ENCODE measurements at regions not wholly inside any gene's neighbourhood (a gene's known extent, or its start where the extent isn't known, plus 50 kb on each side); places are given as distances from the start of the nearest gene placed in this dataset.

DNA sequence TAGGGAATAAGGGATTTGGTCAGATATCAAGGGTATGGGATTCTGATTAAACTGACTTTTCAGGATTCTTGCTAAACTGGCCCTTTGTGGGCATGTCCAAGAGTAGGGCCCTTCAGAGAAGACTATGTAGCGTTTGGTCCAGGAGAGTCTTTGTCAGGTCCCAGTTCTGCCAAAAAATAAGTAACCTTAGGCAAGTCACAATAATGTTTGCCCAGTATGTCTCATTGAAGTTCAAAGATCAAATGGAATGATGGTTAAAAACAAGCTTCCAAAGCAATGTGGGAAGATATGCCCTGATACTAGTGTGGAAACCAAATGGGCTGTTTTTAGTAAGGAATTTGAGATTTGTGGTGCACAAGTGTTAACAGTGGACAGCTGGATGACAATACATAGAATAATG, 454.4 kb downstream of the WDR72 start:
- DNase-seq (ENCODE audit: low spot score) = no peak

DNA sequence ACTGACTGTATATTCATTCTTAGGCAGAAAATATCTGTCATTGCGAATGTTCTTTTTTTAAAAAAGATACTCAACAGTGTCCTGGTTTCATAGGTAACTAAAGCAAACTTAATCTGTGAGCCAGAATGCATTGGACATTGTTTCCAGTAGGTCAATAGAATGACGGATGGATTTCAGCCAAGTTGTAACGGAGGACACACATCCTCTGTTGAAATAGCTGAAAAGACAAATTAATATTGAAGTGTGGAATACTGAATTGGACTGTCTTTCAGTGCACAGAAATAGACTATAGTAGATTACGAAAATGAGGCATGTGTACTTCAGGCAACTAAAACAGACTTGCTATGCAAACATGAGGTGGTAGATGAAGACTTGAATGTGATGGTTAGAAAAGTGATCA, 461.6 kb downstream of the WDR72 start:
- no peak for DNase-seq (ENCODE audit: low spot score)

- DNase-seq (ENCODE audit: low spot score) = no peak
Observed at GRCh38 chr15:53296603-53297002, 462.9 kb downstream of the WDR72 start.

- DNase-seq (ENCODE audit: low spot score) = no peak
Observed at GRCh38 chr15:53295574-53295973, 463.9 kb downstream of the WDR72 start.

DNA sequence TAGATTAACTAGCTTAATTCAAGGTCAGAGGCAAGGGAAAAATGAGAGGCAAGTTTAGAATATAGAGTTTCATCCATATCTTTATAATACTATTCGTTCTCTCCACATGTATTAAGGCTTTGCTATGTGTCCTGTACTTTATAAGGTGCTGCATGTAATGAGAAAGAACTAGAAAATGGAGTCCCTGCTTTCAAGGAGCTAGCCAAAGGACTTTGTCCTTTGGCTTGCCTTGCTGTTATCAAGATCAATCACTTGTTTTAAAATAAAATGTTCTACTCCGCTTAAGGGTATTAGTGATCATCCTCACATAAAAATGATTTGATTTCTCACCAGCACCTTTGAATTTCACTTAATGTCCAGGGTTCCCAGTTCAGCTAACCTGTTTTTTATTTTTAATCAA, 470.9 kb downstream of the WDR72 start:
- no peak for DNase-seq (ENCODE audit: low spot score)

DNA sequence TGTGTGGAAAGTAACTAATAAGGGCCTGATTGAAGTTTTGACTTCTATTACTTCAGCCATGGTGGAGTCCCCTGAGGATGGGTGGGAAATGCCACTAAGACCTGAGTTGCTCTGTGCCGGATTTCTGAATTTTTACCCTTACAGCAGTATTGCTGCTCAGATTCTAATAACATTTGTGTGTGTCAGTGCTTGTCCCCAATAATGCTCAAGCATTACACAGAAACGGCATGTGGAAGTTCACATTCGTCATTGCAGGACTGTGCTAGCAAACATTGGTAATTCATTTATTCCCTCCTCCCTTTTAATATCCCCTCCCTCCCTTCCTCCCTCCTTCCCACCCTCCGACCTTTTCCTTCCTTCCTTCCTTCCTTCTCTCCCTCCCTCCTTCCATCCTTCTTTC, 484.5 kb upstream of the ONECUT1 start:
- no peak for DNase-seq (ENCODE audit: low spot score)

- no peak for DNase-seq (ENCODE audit: low spot score)
Observed at GRCh38 chr15:53272116-53272515, 482.0 kb upstream of the ONECUT1 start.

DNA sequence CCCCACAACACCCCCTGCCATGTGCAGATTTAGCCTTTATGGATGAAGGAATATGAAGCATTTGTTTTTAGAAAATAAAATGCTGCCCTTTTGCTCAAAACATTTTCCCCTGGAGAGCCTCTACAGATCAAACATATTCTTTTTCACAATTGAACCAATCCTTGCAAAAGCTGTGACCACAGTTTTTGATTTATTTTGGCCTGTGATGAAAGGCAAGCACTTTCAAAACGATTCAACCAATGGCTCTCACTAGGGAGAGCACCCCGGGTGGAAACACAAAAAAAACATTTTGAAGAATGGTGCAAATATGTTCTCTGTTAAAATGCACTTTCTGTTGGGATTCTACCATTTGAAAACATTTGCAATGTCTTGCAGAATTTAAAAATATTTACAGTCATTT, 476.0 kb upstream of the ONECUT1 start:
- DNase-seq (ENCODE audit: low spot score) = no peak

GRCh38 chr15:53260647-53261046, 470.5 kb upstream of the ONECUT1 start:
- DNase-seq (ENCODE audit: low spot score) = no peak

- DNase-seq (ENCODE audit: low spot score) = no peak
Observed at GRCh38 chr15:53256457-53256856, 466.3 kb upstream of the ONECUT1 start.

DNA sequence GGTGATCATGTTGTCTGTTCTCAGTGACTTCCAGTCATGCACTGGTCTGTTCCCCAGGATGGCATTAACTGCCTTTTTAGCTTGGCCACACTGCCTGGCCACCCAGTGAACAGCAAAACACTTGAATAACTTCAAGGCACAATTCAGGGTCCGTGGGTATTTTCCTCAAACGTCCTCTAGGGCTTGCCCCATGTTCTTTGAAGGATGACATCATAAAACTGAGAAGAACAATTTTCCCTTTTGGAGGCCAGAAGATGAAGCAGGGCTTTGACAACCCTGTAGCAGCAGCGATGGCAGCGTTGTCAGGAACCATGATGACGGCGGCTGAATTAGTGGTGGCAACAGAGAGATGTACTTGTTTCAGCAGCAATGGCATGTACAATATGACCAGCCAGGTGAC, 465.9 kb upstream of the ONECUT1 start:
- DNase-seq (ENCODE audit: low spot score) = no peak

GRCh38 chr15:53251996-53252395, 461.9 kb upstream of the ONECUT1 start:
- no peak for DNase-seq (ENCODE audit: low spot score)

DNA sequence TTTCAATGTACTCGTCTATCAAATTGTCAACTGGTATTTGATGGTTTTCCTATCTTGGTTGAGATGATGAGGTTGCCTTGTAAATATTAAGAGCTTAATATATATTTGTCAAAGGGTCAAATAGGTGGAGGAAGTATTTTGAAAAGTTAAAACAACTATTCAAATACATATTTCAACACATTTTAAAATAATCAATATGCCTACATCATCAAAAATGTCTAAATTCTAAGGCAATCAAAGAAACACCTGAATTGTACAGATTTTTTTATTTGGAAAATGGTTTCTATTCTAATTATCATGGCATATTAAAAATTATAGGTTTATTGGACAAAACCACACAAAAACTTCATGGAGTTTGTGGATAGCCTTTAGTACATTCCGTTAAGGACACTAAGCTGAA, 461.4 kb upstream of the ONECUT1 start:
- no peak for DNase-seq (ENCODE audit: low spot score)

DNA sequence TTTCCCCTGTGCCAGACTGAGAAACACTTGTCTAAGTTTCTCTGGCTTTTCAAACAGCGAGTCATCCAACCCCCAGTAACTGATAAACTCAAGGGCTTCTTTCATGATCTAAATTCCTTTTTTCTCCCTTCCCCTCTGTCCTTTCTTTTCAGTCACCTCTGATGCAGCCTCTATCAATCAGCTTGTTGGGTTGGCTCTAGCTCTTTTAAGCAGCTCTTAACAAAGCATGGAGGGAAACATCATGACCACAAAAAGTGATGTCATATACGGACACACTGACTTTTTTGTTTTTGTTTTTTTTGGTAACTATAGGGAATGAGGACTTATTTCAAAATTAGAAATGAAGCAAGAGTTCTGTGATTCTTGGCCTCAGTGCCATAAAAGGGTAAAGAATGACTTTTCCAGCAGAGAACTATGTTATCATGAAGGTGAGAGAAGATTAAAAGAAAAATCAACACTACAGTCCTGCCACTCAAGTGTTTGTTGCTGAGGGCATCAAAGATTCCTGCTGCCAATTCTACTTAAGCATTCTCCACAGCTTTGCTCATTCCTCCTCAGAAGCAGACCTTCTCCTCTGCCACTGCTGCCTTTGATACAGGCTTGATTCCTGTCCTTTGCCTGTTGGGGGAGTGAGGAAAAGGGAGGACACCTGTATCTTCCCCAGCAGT, 457.0 kb upstream of the ONECUT1 start:
- DNase-seq (ENCODE audit: low spot score) = no peak

DNA sequence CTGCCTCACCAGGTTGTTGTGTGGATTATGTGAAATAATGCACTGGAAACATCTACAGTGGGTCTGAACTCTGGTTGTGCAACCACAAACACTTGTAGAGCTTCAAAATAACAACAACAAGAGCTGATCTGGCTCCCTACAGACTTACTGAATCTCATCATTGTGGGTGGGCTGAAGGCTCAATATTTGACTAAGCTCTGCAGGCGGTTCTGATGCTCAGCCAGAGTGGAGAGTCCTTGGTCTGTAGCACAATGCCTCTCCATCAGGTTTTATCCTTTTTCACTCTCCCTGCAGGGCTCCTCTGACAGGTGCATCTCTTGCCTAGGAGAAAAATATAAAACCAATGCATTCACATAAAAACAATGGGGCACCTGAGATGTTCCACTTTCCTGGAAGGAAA, 456.3 kb upstream of the ONECUT1 start:
- DNase-seq (ENCODE audit: low spot score) = no peak

DNA sequence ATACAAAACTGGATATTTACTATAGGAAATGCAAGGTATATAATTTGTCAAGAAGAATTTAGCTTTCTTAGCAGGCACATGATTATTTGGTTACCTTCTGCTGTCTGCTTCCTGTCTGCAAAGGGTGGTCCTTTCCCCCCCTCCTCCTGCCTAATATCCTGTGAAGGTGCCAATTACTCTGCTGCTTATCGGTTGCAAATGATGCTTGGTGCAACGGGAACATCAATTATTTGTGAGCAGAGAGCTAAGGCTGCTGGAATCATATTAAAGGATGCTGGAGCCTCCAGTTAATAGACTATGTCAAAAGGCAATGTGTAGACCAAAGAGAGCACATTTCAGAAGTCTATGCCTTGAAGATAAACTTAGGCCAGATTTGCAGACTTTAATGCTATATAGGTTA, 443.7 kb upstream of the ONECUT1 start:
- no peak for DNase-seq (ENCODE audit: low spot score)

DNA sequence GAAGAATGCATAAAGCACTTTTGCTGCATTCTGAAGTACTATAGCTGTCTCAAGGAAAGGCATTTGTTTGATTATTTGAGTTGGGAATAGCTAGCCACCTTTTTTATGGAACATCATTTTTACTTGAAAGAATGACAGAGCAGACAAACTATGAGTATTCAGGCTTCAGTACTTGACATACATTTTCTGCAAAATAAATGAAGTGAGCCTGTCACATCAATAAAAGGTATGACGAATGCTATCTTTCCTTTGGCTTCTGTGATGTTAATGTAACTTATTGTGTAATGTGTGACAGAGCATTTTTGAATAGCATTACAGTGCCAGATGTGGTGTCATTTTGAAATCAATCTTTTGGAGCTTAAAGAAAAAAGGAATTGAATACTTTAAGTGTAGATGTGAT, 440.3 kb upstream of the ONECUT1 start:
- DNase-seq (ENCODE audit: low spot score) = no peak

DNA sequence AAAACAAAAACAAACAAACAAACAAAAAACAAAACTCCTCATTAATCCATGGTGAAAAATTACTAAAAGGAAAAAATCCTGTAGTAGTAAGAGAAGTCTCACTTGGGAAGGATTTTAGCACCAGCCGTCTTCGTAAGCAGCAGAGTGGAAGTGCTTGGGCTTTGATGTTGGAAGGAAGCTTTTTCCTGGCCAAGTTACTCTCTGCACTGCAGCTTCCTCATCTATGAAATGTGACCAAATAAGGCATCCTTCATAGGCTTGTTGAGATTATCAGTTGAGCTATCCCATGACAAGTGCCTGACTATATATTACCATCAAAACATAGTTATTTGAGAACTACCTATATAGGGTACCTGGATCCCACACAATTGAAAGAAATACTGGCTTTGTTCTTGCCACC, 436.4 kb upstream of the ONECUT1 start:
- DNase-seq (ENCODE audit: low spot score) = no peak

DNA sequence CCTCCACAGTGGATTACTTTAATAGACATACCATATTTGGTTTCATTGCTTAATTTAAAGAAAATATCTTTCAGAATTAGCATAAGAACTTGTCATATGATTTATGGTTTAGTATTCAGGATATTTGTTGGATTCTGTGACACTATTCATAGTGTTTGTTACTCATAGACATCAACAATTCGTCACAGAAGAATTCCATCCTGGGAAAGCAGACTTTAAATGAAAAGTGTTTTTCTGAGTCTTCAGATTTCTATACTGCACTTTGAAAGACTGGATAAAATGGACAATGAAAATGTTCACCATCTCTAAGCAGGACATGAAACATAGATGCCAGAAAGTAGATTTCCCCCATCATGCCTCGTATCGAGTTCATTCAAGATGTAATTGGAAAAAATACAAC, 435.6 kb upstream of the ONECUT1 start:
- no peak for DNase-seq (ENCODE audit: low spot score)

GRCh38 chr15:53224371-53224770, 434.2 kb upstream of the ONECUT1 start:
- no peak for DNase-seq (ENCODE audit: low spot score)

DNA sequence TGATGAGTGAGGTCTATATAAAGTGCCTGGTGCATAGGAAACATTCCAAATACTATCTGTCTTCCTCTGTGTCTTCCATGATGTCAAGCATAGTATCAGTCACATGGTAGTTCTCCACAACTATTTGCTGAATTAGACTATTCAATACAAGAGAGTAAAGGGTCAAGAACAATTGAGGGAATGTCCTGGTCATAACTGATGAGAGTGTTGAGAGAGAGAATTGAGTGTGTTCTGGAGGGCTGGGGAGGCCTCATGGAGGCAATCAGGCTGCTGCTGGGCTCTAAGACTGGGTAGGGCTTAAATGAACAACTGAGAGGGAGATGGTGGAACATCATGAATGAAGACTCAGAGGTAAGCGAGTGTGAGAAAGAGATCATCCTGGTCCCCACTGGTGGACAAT, 433.7 kb upstream of the ONECUT1 start:
- DNase-seq (ENCODE audit: low spot score) = no peak

- DNase-seq (ENCODE audit: low spot score) = no peak
Observed at GRCh38 chr15:53218666-53219580, 428.8 kb upstream of the ONECUT1 start.

- no peak for DNase-seq (ENCODE audit: low spot score)
Observed at GRCh38 chr15:53216036-53216435, 425.9 kb upstream of the ONECUT1 start.

- DNase-seq (ENCODE audit: low spot score) = no peak
Observed at GRCh38 chr15:53213336-53213735, 423.2 kb upstream of the ONECUT1 start.
